ENCODE measurements at regions not wholly inside any gene's neighbourhood (a gene's known extent, or its start where the extent isn't known, plus 50 kb on each side); places are given as distances from the start of the nearest gene placed in this dataset.
"Not testable (repeated sequence)": the region's sequence is repeated elsewhere in the genome, so short reads cannot be mapped to it uniquely, and the experiment has no call there.

DNA sequence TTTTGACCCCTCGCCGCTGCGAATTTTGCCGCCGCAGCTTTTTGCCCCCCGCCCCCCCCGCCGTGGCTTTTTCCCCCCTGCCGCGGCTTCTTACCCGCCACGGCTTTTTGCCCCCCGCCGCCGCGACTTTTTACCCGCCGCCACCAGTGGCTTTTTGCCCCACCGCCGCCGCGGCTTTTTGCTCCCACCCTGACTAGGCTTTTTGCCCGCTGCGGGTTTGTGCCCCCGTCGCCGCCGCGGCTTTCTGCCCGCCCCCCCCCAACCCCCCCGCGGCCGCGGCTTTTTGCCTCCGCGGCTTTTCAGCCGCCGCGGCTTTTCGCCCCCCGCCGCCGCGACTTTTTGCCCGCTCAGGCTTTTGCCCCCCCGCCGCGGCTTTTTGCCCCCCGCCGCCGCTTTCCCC lies 598.1 kb downstream of the GOLGA6L6 start:
- H3K36me3 Mint-ChIP-seq (ENCODE audit: low read depth, unreplicated experiment), result no peaks in the 10 kb centered on the region
- H3K4me3 ChIP-seq (ENCODE audit: insufficient read depth, low read depth, low read length), result no peak overlapping the region
- no peak overlapping the region for H3K9ac ChIP-seq (ENCODE audit: low read length)
- no peak overlapping the region for H3K4me3 Mint-ChIP-seq (ENCODE audit: unreplicated experiment)
- H3K4me1 ChIP-seq (ENCODE audit: insufficient read depth, low read length), result no peaks in the 10 kb centered on the region
- no peak overlapping the region for H3K27ac Mint-ChIP-seq (ENCODE audit: unreplicated experiment)
- TF ChIP-seq, protein P1, sequence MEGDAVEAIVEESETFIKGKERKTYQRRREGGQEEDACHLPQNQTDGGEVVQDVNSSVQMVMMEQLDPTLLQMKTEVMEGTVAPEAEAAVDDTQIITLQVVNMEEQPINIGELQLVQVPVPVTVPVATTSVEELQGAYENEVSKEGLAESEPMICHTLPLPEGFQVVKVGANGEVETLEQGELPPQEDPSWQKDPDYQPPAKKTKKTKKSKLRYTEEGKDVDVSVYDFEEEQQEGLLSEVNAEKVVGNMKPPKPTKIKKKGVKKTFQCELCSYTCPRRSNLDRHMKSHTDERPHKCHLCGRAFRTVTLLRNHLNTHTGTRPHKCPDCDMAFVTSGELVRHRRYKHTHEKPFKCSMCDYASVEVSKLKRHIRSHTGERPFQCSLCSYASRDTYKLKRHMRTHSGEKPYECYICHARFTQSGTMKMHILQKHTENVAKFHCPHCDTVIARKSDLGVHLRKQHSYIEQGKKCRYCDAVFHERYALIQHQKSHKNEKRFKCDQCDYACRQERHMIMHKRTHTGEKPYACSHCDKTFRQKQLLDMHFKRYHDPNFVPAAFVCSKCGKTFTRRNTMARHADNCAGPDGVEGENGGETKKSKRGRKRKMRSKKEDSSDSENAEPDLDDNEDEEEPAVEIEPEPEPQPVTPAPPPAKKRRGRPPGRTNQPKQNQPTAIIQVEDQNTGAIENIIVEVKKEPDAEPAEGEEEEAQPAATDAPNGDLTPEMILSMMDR (IDR thresholded peaks at IDR 0.05; ENCODE audit: insufficient read depth, low read depth, low read length), result no peak
- no peak for TF ChIP-seq EZH2 (IDR thresholded peaks at IDR 0.05; ENCODE audit: insufficient read depth, low read length)
- H2AFZ ChIP-seq (ENCODE audit: low read depth, low read length), result no peak overlapping the region
- no peak for DNase-seq (ENCODE audit: low read depth)
- H3K9me3 ChIP-seq (ENCODE audit: insufficient read depth, low read depth, low read length), result no peaks in the 10 kb centered on the region
- H3K4me1 Mint-ChIP-seq (ENCODE audit: low read depth, unreplicated experiment), result no peaks in the 10 kb centered on the region
- H3K79me2 ChIP-seq (ENCODE audit: insufficient read depth, low read length), result no peaks in the 10 kb centered on the region
- H3K27me3 ChIP-seq (ENCODE audit: insufficient read depth, low read length), result no peaks in the 10 kb centered on the region
- no peaks in the 10 kb centered on the region for H3K36me3 ChIP-seq (ENCODE audit: insufficient read depth, low read length)
- H3K27me3 Mint-ChIP-seq (ENCODE audit: low read depth, unreplicated experiment), result no peaks in the 10 kb centered on the region
- no peak overlapping the region for H3K4me2 ChIP-seq (ENCODE audit: low read length)
- H3K27ac ChIP-seq (ENCODE audit: low read depth, low read length), result no peak overlapping the region
- H3K9me3 Mint-ChIP-seq (ENCODE audit: unreplicated experiment), result peaks cover 11% of the 10 kb centered on the region
- FAIRE-seq, result no peak
- no peaks in the 10 kb centered on the region for H4K20me1 ChIP-seq (ENCODE audit: insufficient read depth, low read length)

DNA sequence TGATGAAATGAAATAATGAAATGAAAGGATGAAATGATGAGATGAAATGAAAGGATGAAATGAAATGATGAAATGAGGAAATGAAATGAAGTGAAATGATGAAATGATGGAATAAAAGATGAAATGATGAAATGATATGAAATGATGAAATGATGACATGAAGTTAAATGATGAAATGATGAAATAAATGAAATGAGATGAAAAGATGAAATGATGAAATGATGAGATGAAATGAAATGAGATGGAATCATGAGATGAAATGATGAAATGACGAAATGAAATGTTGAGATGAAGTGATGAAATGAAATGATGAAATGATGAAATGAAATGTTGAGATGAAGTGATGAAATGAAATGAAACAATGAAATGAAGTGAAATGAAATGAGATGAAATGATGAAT lies 638.3 kb downstream of the GOLGA6L6 start:
- H3K36me3 Mint-ChIP-seq (ENCODE audit: low read depth, unreplicated experiment); H3K4me3 Mint-ChIP-seq (ENCODE audit: unreplicated experiment); H4K20me1 ChIP-seq (ENCODE audit: insufficient read depth, low read length); H3K4me1 Mint-ChIP-seq (ENCODE audit: low read depth, unreplicated experiment); H3K4me2 ChIP-seq (ENCODE audit: low read length); H3K27ac ChIP-seq (ENCODE audit: low read depth, low read length); H3K27ac Mint-ChIP-seq (ENCODE audit: unreplicated experiment); H2AFZ ChIP-seq (ENCODE audit: low read depth, low read length); H3K9me3 ChIP-seq (ENCODE audit: insufficient read depth, low read depth, low read length); H3K27me3 ChIP-seq (ENCODE audit: insufficient read depth, low read length); FAIRE-seq; H3K27me3 Mint-ChIP-seq (ENCODE audit: low read depth, unreplicated experiment); H3K9ac ChIP-seq (ENCODE audit: low read length); DNase-seq (ENCODE audit: low read depth); H3K79me2 ChIP-seq (ENCODE audit: insufficient read depth, low read length); H3K4me1 ChIP-seq (ENCODE audit: insufficient read depth, low read length); H3K36me3 ChIP-seq (ENCODE audit: insufficient read depth, low read length); H3K4me3 ChIP-seq (ENCODE audit: insufficient read depth, low read depth, low read length): not testable (repeated sequence)
- H3K9me3 Mint-ChIP-seq (ENCODE audit: unreplicated experiment), result peaks cover 15% of the 10 kb centered on the region

DNA sequence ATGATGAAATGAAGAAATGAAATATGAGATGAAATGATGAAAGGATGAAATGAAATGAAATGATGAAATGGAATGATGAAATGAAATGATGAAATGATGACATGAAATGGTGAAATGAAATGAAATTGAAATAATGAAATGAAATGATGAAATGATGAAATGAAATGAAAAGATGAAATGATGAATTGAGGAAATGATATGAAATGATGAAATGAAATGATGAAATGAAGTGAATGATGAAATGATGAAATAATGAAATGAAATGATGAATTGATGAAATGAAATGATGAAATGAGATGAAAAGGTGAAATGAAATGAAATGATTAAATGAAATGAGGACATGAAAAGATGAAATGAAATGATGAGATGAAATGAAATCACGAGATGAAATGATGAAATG lies 639.2 kb downstream of the GOLGA6L6 start:
- H3K4me1 Mint-ChIP-seq (ENCODE audit: low read depth, unreplicated experiment); H3K27ac Mint-ChIP-seq (ENCODE audit: unreplicated experiment); H3K4me3 Mint-ChIP-seq (ENCODE audit: unreplicated experiment); H3K4me3 ChIP-seq (ENCODE audit: insufficient read depth, low read depth, low read length); H3K4me2 ChIP-seq (ENCODE audit: low read length); FAIRE-seq; H3K9ac ChIP-seq (ENCODE audit: low read length); H3K36me3 Mint-ChIP-seq (ENCODE audit: low read depth, unreplicated experiment); H3K27ac ChIP-seq (ENCODE audit: low read depth, low read length); H3K36me3 ChIP-seq (ENCODE audit: insufficient read depth, low read length); H3K9me3 ChIP-seq (ENCODE audit: insufficient read depth, low read depth, low read length); H3K4me1 ChIP-seq (ENCODE audit: insufficient read depth, low read length); DNase-seq (ENCODE audit: low read depth); H4K20me1 ChIP-seq (ENCODE audit: insufficient read depth, low read length); H3K79me2 ChIP-seq (ENCODE audit: insufficient read depth, low read length); H2AFZ ChIP-seq (ENCODE audit: low read depth, low read length); H3K27me3 ChIP-seq (ENCODE audit: insufficient read depth, low read length); H3K27me3 Mint-ChIP-seq (ENCODE audit: low read depth, unreplicated experiment): not testable (repeated sequence)
- H3K9me3 Mint-ChIP-seq (ENCODE audit: unreplicated experiment), result peaks cover 15% of the 10 kb centered on the region

DNA sequence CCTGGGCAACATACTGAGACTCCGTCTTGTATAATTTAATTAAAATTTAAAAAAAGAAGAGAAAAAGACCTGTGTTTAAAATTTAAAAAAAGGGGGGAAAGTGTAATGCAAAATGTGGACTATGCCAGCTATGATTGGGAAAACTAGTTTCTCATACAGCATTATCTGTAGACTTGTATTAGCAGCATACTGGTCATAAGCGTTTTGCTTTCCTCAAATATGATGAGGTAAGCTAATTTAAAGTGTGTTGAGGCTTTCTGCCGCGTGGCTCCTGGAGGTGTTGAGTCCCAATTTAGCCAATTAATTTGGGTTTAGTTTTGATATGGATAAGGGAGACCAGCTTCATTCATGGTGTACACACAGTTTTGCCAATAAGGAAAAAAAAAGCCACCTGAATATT lies 640.2 kb downstream of the GOLGA6L6 start:
- H3K79me2 ChIP-seq (ENCODE audit: insufficient read depth, low read length); H3K4me3 Mint-ChIP-seq (ENCODE audit: unreplicated experiment); H3K36me3 Mint-ChIP-seq (ENCODE audit: low read depth, unreplicated experiment); H3K36me3 ChIP-seq (ENCODE audit: insufficient read depth, low read length); H3K4me1 Mint-ChIP-seq (ENCODE audit: low read depth, unreplicated experiment); DNase-seq (ENCODE audit: low read depth); H3K27me3 Mint-ChIP-seq (ENCODE audit: low read depth, unreplicated experiment); H2AFZ ChIP-seq (ENCODE audit: low read depth, low read length); H3K4me1 ChIP-seq (ENCODE audit: insufficient read depth, low read length); H3K9me3 ChIP-seq (ENCODE audit: insufficient read depth, low read depth, low read length); H3K4me2 ChIP-seq (ENCODE audit: low read length); H3K27ac Mint-ChIP-seq (ENCODE audit: unreplicated experiment); H3K4me3 ChIP-seq (ENCODE audit: insufficient read depth, low read depth, low read length); H4K20me1 ChIP-seq (ENCODE audit: insufficient read depth, low read length); H3K27ac ChIP-seq (ENCODE audit: low read depth, low read length); FAIRE-seq; H3K9ac ChIP-seq (ENCODE audit: low read length); H3K27me3 ChIP-seq (ENCODE audit: insufficient read depth, low read length): not testable (repeated sequence)
- peaks cover 15% of the 10 kb centered on the region for H3K9me3 Mint-ChIP-seq (ENCODE audit: unreplicated experiment)
